Chondrocyte (in vitro differentiated cells): ENCODE measurements at regions not wholly inside any gene's neighbourhood (a gene's known extent, or its start where the extent isn't known, plus 50 kb on each side); places are given as distances from the start of the nearest gene placed in this dataset.
"Not testable (repeated sequence)": the region's sequence is repeated elsewhere in the genome, so short reads cannot be mapped to it uniquely, and the experiment has no call there.

ENCODE experiments used
- DNase-seq: peaks from one replicate; pipeline ENCODE4 v3.0.0; 2021; ENCODE audit warnings: mixed read lengths, low spot score
- H3K27ac Mint-ChIP-seq: one replicate; pipeline ENCODE4 v1.8.0; 2021; ENCODE audit warnings: mild to moderate bottlenecking, moderate library complexity, mixed read lengths; ENCODE audit not compliant: unreplicated experiment
- H3K27me3 Mint-ChIP-seq: 2 replicates; pipeline ENCODE4 v1.8.0; 2021; ENCODE audit warnings: low read depth, mixed read lengths
- H3K36me3 Mint-ChIP-seq: 2 replicates; pipeline ENCODE4 v1.8.0; 2021; ENCODE audit warnings: low read depth, mixed read lengths
- H3K4me1 Mint-ChIP-seq: 2 replicates; pipeline ENCODE4 v1.8.0; 2021; ENCODE audit warnings: low read depth, mild to moderate bottlenecking, mixed read lengths
- H3K4me3 Mint-ChIP-seq: one replicate; pipeline ENCODE4 v1.8.0; 2021; ENCODE audit warnings: mild to moderate bottlenecking, moderate library complexity, mixed read lengths; ENCODE audit not compliant: unreplicated experiment
- H3K9me3 Mint-ChIP-seq: 2 replicates; pipeline ENCODE4 v1.8.0; 2021; ENCODE audit warnings: low read depth, mixed read lengths
- CTCF ChIP-seq: fragments of 200-600 bp; sonication (generic); IDR thresholded peaks from 2 replicates; pipeline ENCODE4 v1.5.0; 2021; ENCODE audit warnings: antibody characterized with exemption, mild to moderate bottlenecking, moderate library complexity

- no peak for DNase-seq
- H3K27ac Mint-ChIP-seq: no peak overlapping the region
- no peak overlapping the region for H3K4me3 Mint-ChIP-seq
- peaks cover 16% of the 10 kb centered on the region for H3K9me3 Mint-ChIP-seq
- TF ChIP-seq CTCF: no peak
- peaks cover 18% of the 10 kb centered on the region for H3K27me3 Mint-ChIP-seq
- H3K36me3 Mint-ChIP-seq: peaks cover 2% of the 10 kb centered on the region
- H3K4me1 Mint-ChIP-seq: no peaks in the 10 kb centered on the region
These were observed 80.2 kb upstream of the GJB6 start for GRCh38 chr13:20312292-20312691.

- Mint-ChIP-seq H3K4me1 (no peaks in the 10 kb centered on the region), H3K27ac (no peak overlapping the region), H3K4me3 (no peak overlapping the region), H3K27me3 (peaks cover 19% of the 10 kb centered on the region), H3K9me3 (peaks cover 18% of the 10 kb centered on the region), H3K36me3 (peaks cover 2% of the 10 kb centered on the region)
- no peak for TF ChIP-seq CTCF
- no peak for DNase-seq
These were observed 79.5 kb upstream of the GJB6 start for GRCh38 chr13:20311596-20311995.

- Mint-ChIP-seq H3K27ac (no peak overlapping the region), H3K4me1 (no peaks in the 10 kb centered on the region), H3K27me3 (peaks cover 19% of the 10 kb centered on the region), H3K36me3 (peaks cover 2% of the 10 kb centered on the region), H3K4me3 (no peak overlapping the region), H3K9me3 (peaks cover 18% of the 10 kb centered on the region)
- no peak for DNase-seq
- no peak for TF ChIP-seq CTCF
These were observed 78.9 kb upstream of the GJB6 start for GRCh38 chr13:20311022-20311421.

- no peak for TF ChIP-seq CTCF
- Mint-ChIP-seq H3K36me3 (peaks cover 2% of the 10 kb centered on the region), H3K4me1 (peaks cover 6% of the 10 kb centered on the region), H3K9me3 (peaks cover 18% of the 10 kb centered on the region), H3K4me3 (no peak overlapping the region), H3K27me3 (peaks cover 21% of the 10 kb centered on the region), H3K27ac (no peak overlapping the region)
- no peak for DNase-seq
These were observed 73.9 kb upstream of the GJB6 start for GRCh38 chr13:20306039-20306438.

GRCh38 chr13:20305587-20305986 is 73.5 kb upstream of the GJB6 start:
- no peak for TF ChIP-seq CTCF
- DNase-seq: no peak
- H3K27me3 Mint-ChIP-seq: peaks cover 25% of the 10 kb centered on the region
- H3K4me1 Mint-ChIP-seq: peaks cover 6% of the 10 kb centered on the region
- H3K36me3 Mint-ChIP-seq: peaks cover 2% of the 10 kb centered on the region
- no peak overlapping the region for H3K27ac Mint-ChIP-seq
- H3K9me3 Mint-ChIP-seq: peaks cover 18% of the 10 kb centered on the region
- H3K4me3 Mint-ChIP-seq: no peak overlapping the region

GRCh38 chr13:20304061-20304460 is 71.9 kb upstream of the GJB6 start:
- Mint-ChIP-seq H3K9me3 (peaks cover 17% of the 10 kb centered on the region), H3K27me3 (peaks cover 32% of the 10 kb centered on the region)
- H3K4me3 Mint-ChIP-seq, H3K36me3 Mint-ChIP-seq, H3K27ac Mint-ChIP-seq, DNase-seq, H3K4me1 Mint-ChIP-seq: not testable (repeated sequence)
